ENCODE measurements at regions not wholly inside any gene's neighbourhood (a gene's known extent, or its start where the extent isn't known, plus 50 kb on each side); places are given as distances from the start of the nearest gene placed in this dataset.
"Not testable (repeated sequence)": the region's sequence is repeated elsewhere in the genome, so short reads cannot be mapped to it uniquely, and the experiment has no call there.

DNA sequence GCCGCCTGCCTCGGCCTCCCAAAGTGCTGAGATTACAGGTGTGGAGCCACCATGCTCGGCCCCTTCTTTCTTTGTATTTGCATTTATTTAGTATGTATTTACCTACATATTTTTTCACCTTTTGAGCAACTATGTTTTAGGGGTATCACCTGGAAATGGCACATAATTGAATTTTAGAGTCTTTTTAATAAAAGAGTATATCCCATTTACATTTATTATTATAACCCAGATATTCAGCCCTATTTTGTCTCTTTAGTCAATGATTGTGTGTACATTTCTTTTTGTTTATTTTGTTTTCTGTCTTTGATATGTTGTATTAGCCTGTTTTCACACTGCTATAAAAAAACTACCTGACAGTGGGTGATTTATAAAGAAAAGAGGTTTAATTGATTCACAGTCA, 56.8 kb upstream of the CCND1 start:
- Histone ChIP-seq H3K36me3 (no peaks in the 10 kb centered on the region), H3K9me3 (peaks cover 0 to 3% (median 0%) of the 10 kb centered on the region in 12 donors), H3K27ac (no peak overlapping the region), H3K4me1 (peaks cover 0 to 6% (median 0%) of the 10 kb centered on the region in 12 donors), H3K27me3 (no peaks in the 10 kb centered on the region), H3K4me3 (no peak overlapping the region)
- ATAC-seq (no peak), DNase-seq (no peak)
- intact Hi-C loops (cut with DNase I): no loop called here
- no peak for TF ChIP-seq POLR2A (IDR thresholded peaks at IDR 0.05)
- TF ChIP-seq, protein P1, sequence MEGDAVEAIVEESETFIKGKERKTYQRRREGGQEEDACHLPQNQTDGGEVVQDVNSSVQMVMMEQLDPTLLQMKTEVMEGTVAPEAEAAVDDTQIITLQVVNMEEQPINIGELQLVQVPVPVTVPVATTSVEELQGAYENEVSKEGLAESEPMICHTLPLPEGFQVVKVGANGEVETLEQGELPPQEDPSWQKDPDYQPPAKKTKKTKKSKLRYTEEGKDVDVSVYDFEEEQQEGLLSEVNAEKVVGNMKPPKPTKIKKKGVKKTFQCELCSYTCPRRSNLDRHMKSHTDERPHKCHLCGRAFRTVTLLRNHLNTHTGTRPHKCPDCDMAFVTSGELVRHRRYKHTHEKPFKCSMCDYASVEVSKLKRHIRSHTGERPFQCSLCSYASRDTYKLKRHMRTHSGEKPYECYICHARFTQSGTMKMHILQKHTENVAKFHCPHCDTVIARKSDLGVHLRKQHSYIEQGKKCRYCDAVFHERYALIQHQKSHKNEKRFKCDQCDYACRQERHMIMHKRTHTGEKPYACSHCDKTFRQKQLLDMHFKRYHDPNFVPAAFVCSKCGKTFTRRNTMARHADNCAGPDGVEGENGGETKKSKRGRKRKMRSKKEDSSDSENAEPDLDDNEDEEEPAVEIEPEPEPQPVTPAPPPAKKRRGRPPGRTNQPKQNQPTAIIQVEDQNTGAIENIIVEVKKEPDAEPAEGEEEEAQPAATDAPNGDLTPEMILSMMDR (IDR thresholded peaks at IDR 0.05): no peak
- 96 to 99% (median 98%) methylated on average over 3 of the region's 3 CpGs for WGBS, 4 donors

DNA sequence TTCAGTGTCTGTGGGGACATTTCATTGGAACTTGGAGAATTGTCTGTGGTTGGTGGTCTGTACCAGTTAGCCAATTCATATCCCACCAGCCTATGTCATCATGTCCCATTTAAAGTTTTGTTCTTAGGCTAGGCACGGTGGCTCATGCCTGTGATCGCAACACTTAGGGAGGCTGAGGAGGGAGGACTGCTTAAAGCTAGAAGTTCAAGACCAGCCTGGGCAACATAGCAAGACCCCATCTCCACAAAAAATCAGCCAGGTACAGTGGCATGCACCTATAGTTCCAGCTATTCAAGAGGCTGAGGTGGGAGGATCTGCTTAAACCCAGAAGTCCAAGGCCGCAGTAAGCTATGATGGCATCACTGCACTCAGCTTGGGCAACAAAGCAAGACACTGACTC, 55.6 kb upstream of the CCND1 start:
- ATAC-seq: no peak
- H3K4me3 ChIP-seq: no peak overlapping the region

DNA sequence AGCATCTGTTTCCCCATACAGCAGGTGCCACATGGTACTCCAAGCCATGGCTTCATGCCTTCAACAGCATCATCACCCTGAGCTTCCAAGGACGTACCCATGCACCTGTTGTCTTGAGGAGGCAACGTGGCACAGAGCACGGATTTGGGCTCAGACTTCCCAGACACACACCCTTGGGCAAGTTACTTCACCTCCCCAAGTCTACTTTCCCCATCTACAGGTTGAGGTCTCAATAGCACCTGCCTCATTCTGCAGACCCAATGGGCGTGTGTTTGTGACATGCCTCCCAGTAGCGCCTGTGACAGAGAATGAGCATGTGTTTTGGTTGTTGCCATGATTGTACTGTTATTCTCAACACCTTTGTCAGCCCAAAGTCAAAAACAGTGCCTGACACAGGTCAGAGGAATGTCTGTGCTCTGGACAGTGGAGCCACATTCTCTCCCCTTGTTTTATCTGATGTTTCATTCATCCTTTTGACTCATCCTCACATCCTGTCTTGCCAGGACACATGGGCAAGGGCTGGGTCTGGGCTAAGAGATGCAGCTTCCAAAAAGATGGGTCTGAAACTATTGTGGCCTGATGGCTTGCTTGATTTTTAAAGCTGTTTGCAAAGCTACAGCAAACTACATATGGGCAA, 53.4 kb upstream of the CCND1 start:
- Histone ChIP-seq H3K27me3 (no peaks in the 10 kb centered on the region), H3K27ac (no peak overlapping the region), H3K9me3 (peaks cover 0 to 8% (median 0%) of the 10 kb centered on the region in 12 donors), H3K36me3 (no peaks in the 10 kb centered on the region), H3K4me1 (peaks cover 0 to 6% (median 0%) of the 10 kb centered on the region in 12 donors), H3K4me3 (no peak overlapping the region)
- intact Hi-C loops (cut with DNase I): no loop called here
- WGBS, 4 donors: 94 to 98% (median 95%) methylated on average over 5 of the region's 5 CpGs
- ATAC-seq (no peak), DNase-seq (no peak)
- no peak for TF ChIP-seq POLR2A (IDR thresholded peaks at IDR 0.05)
- TF ChIP-seq, protein P1 (IDR thresholded peaks at IDR 0.05): no peak

More for the DNA sequence above, 55.6 kb upstream of the CCND1 start:
- Histone ChIP-seq H3K4me1 (peaks cover 0 to 6% (median 0%) of the 10 kb centered on the region in 12 donors), H3K36me3 (no peaks in the 10 kb centered on the region), H3K9me3 (peaks cover 0 to 3% (median 0%) of the 10 kb centered on the region in 12 donors), H3K27me3 (no peaks in the 10 kb centered on the region), H3K27ac (no peak overlapping the region)
- intact Hi-C loops (cut with DNase I): no loop called here
- TF ChIP-seq POLR2A (IDR thresholded peaks at IDR 0.05): no peak
- TF ChIP-seq, protein P1 (IDR thresholded peaks at IDR 0.05): no peak
- DNase-seq: no peak
- 94 to 98% (median 96%) methylated on average over 3 of the region's 3 CpGs for WGBS, 4 donors

GRCh38 chr11:69588270-69588669, 52.7 kb upstream of the CCND1 start:
- Histone ChIP-seq H3K9me3 (peaks cover 0 to 8% (median 0%) of the 10 kb centered on the region in 12 donors), H3K36me3 (no peaks in the 10 kb centered on the region), H3K4me3 (no peak overlapping the region), H3K4me1 (peaks cover 0 to 4% (median 0%) of the 10 kb centered on the region in 12 donors), H3K27ac (no peak overlapping the region), H3K27me3 (no peaks in the 10 kb centered on the region)
- no peak for TF ChIP-seq POLR2A (IDR thresholded peaks at IDR 0.05)
- TF ChIP-seq, protein P1 (IDR thresholded peaks at IDR 0.05): no peak
- no peak for DNase-seq
- ATAC-seq: no peak
- 76 to 89% (median 82%) methylated on average over 5 of the region's 5 CpGs for WGBS, 4 donors
- intact Hi-C loops (cut with DNase I): no loop called here

DNA sequence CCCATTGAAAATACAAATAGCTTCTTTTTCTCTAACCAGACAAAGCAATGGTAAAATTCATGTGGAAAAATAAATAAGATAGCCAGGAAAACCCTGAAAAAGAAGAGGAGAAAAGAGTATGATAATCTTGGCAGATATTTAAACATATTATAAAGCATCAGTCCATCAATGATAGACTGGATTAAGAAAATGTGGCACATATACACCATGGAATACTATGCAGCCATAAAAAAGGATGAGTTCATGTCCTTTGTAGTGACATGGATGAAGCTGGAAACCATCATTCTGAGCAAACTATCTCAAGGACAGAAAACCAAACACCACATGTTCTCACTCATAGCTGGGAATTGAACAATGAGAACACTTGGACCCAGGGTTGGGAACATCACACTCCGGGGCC, 50.9 kb upstream of the CCND1 start:
- H3K36me3 ChIP-seq; H3K4me1 ChIP-seq; H3K27me3 ChIP-seq; H3K27ac ChIP-seq; H3K4me3 ChIP-seq; H3K9me3 ChIP-seq; ATAC-seq; intact Hi-C loops (cut with DNase I); DNase-seq: not testable (repeated sequence)
- 86 to 100% (median 99%) methylated on average over 1 of the region's 1 CpG for WGBS, 4 donors
